ENCODE measurements at regions not wholly inside any gene's neighbourhood (a gene's known extent, or its start where the extent isn't known, plus 50 kb on each side); places are given as distances from the start of the nearest gene placed in this dataset.

- TF ChIP-seq ZNF391 (tag by site-specific recombination; IDR thresholded peaks at IDR 0.05; ENCODE audit: borderline replicate concordance, low read depth) (no peak), ZNF664 (tag by site-specific recombination; IDR thresholded peaks at IDR 0.05) (no peak), YY1 (tag by site-specific recombination; IDR thresholded peaks at IDR 0.05) (no peak), MZF1 (tag by site-specific recombination; IDR thresholded peaks at IDR 0.05; ENCODE audit: borderline replicate concordance) (no peak), ZBTB11 (tag by site-specific recombination; conservative IDR thresholded peaks at IDR 0.05; ENCODE audit: low read depth) (no peak), ZNF133 (tag by site-specific recombination; IDR thresholded peaks at IDR 0.05) (no peak), SP3 (tag by site-specific recombination; IDR thresholded peaks at IDR 0.05) (no peak), ZNF558 (tag by site-specific recombination; IDR thresholded peaks at IDR 0.05) (no peak), GFI1B (tag by site-specific recombination; IDR thresholded peaks at IDR 0.05) (no peak), REST (tag by site-specific recombination; IDR thresholded peaks at IDR 0.05) (no peak), ZNF266 (tag by site-specific recombination; IDR thresholded peaks at IDR 0.05; ENCODE audit: low read depth) (no peak)
Observed at GRCh38 chr4:54940996-54941865, 184.2 kb downstream of the KDR start.

All from HEK293 (cell line).